Activated T-cell treated with anti-CD3 and anti-CD28 coated beads, Interleukin-2, amount 50 U/mL, for 72 hours (primary cell): ENCODE measurements at regions not wholly inside any gene's neighbourhood (a gene's known extent, or its start where the extent isn't known, plus 50 kb on each side); places are given as distances from the start of the nearest gene placed in this dataset.

Experiments
- ATAC-seq, 2 donors: fragments of 150-1000 bp; cut with Tn5 transposase; replicated peaks in 1 of 2; 2 replicates each; pipeline ENCODE4 v1.10.0; 2021; ENCODE audit warnings: moderate library complexity in 2 of 2, mild to moderate bottlenecking in 1 of 2
- DNase-seq, 2 donors: peaks; one replicate each; pipeline ENCODE4 v3.0.0; 2021 to 2022; ENCODE audit warnings: mixed read lengths in 1 of 2
- H3K27ac Mint-ChIP-seq: one replicate; pipeline ENCODE4 v1.8.0; 2022; ENCODE audit warnings: mild to moderate bottlenecking, moderate library complexity, mixed read lengths
- H3K27me3 Mint-ChIP-seq: one replicate; pipeline ENCODE4 v1.8.0; 2022; ENCODE audit warnings: low read depth, mixed read lengths
- H3K36me3 Mint-ChIP-seq, 2 donors: one replicate each; pipeline ENCODE4 v1.8.0; 2022; ENCODE audit warnings: mixed read lengths in 2 of 2, mild to moderate bottlenecking in 1 of 2; ENCODE audit not compliant: insufficient read depth in 2 of 2
- H3K4me1 Mint-ChIP-seq: one replicate; pipeline ENCODE4 v1.8.0; 2022; ENCODE audit warnings: low read depth, mixed read lengths
- H3K4me3 Mint-ChIP-seq, 2 donors: one replicate each; pipeline ENCODE4 v1.8.0; 2022; ENCODE audit warnings: mild to moderate bottlenecking in 2 of 2, mixed read lengths in 2 of 2, moderate library complexity in 2 of 2
- H3K9me3 Mint-ChIP-seq, 2 donors: one replicate each; pipeline ENCODE4 v1.8.0; 2022; ENCODE audit warnings: mixed read lengths in 2 of 2

GRCh38 chr2:122652670-122653069 lies 897.2 kb downstream of the TSN start:
- H3K4me3 Mint-ChIP-seq: no peak overlapping the region
- ATAC-seq (no peak), DNase-seq (no peak)
- no peaks in the 10 kb centered on the region for H3K4me1 Mint-ChIP-seq
- no peaks in the 10 kb centered on the region for H3K27me3 Mint-ChIP-seq
- peaks cover 0 to 3% of the 10 kb centered on the region in 2 donors for H3K9me3 Mint-ChIP-seq
- H3K36me3 Mint-ChIP-seq: no peaks in the 10 kb centered on the region
- H3K27ac Mint-ChIP-seq: no peak overlapping the region

DNA sequence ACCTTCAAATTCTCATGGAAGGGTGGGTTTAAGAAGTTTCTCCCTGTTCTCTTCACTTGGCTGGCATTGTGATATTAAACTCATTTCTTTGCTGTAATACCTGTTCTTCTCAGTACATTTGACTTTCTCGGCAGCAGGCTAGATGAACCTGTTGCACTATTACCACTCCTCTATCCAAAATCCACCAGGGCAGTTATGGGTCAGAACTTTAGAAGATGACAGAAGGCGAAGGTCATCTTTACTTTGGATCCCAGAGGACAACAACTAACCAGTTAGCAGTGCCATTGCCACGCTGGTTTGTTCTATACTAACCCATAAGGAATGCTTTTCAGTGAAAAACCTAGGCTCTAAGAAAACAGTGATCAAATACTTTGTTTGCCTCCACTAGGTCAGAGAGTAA lies 901.0 kb downstream of the TSN start:
- DNase-seq: no peak
- no peak overlapping the region for H3K4me3 Mint-ChIP-seq
- H3K36me3 Mint-ChIP-seq: no peaks in the 10 kb centered on the region
- no peak overlapping the region for H3K27ac Mint-ChIP-seq
- no peaks in the 10 kb centered on the region for H3K4me1 Mint-ChIP-seq
- no peaks in the 10 kb centered on the region for H3K9me3 Mint-ChIP-seq
- no peaks in the 10 kb centered on the region for H3K27me3 Mint-ChIP-seq
- no peak for ATAC-seq

DNA sequence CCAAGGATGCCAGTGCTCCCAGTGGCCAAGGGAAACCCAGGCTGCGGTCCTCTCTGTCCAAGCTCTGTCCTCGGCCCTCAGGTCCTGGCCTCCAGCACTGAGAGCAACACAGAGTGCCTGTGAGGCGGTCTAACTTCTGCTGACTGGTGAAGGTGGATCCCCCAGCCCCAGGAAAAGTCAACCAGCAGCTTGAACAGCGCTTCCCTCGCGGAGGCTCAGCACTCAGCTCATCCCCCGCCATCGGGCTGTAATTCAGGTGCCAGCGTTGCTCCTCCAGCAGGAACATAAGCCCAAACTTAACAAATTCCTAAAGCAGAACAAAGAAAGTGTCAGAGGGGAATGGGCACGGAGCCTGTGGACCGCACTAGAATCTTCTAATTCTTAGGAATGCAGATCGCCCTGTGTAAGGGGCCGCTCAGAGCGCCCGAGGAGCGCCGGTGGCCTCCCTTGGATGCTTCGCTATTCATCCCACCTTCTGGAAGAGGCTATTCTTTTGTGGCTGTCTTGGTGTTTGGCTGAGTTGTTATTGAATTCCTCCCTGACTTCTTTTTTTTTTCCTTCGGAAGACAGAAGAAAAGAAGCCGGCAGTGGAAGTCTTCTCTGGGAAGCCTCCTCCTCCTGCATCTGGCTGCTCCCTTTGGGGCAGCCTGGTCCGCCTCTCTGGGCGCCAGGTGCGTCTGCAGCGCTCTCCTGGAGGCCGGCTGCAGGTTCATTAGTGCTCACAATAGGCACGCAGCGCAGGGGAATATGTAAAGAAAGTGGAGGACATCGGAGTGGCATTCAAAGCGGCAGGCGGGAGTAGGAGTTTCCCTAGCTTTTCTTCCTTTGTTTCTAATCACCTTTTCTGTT lies 905.6 kb downstream of the TSN start:
- no peaks in the 10 kb centered on the region for H3K27me3 Mint-ChIP-seq

GRCh38 chr2:122663620-122664019 lies 908.2 kb downstream of the TSN start:
- DNase-seq: no peak
- H3K36me3 Mint-ChIP-seq: no peaks in the 10 kb centered on the region
- H3K4me1 Mint-ChIP-seq: no peaks in the 10 kb centered on the region
- ATAC-seq: no peak
- H3K27ac Mint-ChIP-seq: no peak overlapping the region
- no peaks in the 10 kb centered on the region for H3K27me3 Mint-ChIP-seq
- H3K4me3 Mint-ChIP-seq: no peak overlapping the region
- peaks cover 0 to 2% of the 10 kb centered on the region in 2 donors for H3K9me3 Mint-ChIP-seq

More for the DNA sequence above, 905.6 kb downstream of the TSN start:
- ATAC-seq: no peak
- Mint-ChIP-seq H3K4me3 (no peak overlapping the region), H3K27ac (no peak overlapping the region), H3K36me3 (no peaks in the 10 kb centered on the region), H3K9me3 (peaks cover 0 to 2% of the 10 kb centered on the region in 2 donors), H3K4me1 (no peaks in the 10 kb centered on the region)
- DNase-seq: no peak

DNA sequence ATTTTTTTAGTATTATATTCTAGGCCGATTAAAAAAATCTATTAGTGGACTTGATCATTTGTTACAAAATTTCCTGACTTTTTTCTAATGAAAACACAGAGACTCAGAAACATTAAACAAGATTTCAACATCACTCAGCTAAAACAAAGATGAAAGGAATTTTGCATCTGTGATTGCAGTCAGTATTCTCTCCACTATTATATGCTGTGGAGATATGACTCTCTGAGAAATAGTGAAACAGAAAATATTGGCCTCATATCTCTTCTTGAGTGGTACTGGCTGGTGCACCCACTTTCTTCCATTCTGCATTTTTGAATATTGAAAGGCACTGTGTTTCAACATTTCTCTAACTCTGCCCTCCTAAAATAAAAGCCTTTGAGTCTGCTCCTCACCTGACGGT lies 914.2 kb downstream of the TSN start:
- no peak overlapping the region for H3K27ac Mint-ChIP-seq

DNA sequence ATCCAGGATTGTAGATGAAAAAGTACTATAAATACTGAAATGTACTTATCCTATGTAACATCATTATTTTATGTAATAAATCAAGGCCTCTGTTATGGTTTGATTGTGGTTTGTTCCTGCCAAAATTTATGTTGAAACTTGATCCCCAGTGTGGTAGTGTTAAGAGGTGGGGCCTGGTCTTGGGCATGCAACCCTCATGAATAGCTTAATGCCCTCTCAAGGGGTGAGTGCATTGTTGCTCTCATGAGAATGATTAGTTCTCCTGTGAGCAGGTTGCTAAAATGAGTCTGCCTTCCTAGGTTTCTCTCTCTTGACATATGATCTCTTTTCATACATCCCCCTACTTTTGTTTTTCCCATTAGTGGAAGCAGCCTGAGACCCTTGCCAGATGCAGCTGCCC lies 915.4 kb downstream of the TSN start:
- Mint-ChIP-seq H3K27me3 (no peaks in the 10 kb centered on the region), H3K36me3 (no peaks in the 10 kb centered on the region), H3K4me3 (no peak overlapping the region), H3K4me1 (no peaks in the 10 kb centered on the region), H3K27ac (no peak overlapping the region), H3K9me3 (no peaks in the 10 kb centered on the region)
- ATAC-seq (no peak), DNase-seq (no peak)

More for the DNA sequence above, 914.2 kb downstream of the TSN start:
- ATAC-seq (no peak), DNase-seq (no peak)
- Mint-ChIP-seq H3K27me3 (no peaks in the 10 kb centered on the region), H3K9me3 (no peaks in the 10 kb centered on the region), H3K4me3 (no peak overlapping the region), H3K36me3 (no peaks in the 10 kb centered on the region), H3K4me1 (no peaks in the 10 kb centered on the region)

GRCh38 chr2:122680662-122681061 lies 925.2 kb downstream of the TSN start:
- Mint-ChIP-seq H3K27me3 (no peaks in the 10 kb centered on the region), H3K4me1 (no peaks in the 10 kb centered on the region), H3K4me3 (no peak overlapping the region), H3K27ac (no peak overlapping the region), H3K36me3 (peaks cover 0 to 4% of the 10 kb centered on the region in 2 donors), H3K9me3 (peaks cover 7% of the 10 kb centered on the region in 2 donors)
- DNase-seq: no peak
- no peak for ATAC-seq

- Mint-ChIP-seq H3K9me3 (peaks cover 7 to 10% of the 10 kb centered on the region in 2 donors), H3K4me3 (no peak overlapping the region), H3K27ac (no peak overlapping the region), H3K4me1 (no peaks in the 10 kb centered on the region), H3K36me3 (peaks cover 0 to 4% of the 10 kb centered on the region in 2 donors), H3K27me3 (no peaks in the 10 kb centered on the region)
- ATAC-seq: no peak
- DNase-seq: no peak
Observed at GRCh38 chr2:122681626-122682025, 926.2 kb downstream of the TSN start.

DNA sequence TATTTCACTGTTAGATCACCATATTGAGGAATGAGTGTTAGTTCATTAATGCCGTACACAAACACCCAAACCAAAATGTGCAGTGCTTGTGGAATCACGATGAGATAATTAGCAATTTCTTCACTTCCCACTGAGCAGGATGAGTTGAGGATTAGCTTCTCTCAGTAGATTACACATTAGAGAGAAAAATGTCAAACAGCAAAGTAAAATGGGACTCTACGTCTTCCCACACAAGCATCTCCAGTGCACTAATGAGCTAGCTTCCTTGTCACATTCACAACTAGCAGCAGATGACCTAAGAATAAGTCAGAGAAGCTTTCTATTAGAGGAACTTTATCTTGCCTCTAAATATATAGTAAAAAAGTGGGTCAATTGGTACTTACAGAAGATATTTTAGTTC lies 926.9 kb downstream of the TSN start:
- Mint-ChIP-seq H3K27me3 (no peaks in the 10 kb centered on the region), H3K36me3 (peaks cover 0 to 4% of the 10 kb centered on the region in 2 donors), H3K9me3 (peaks cover 5 to 7% of the 10 kb centered on the region in 2 donors), H3K4me3 (no peak overlapping the region), H3K4me1 (no peaks in the 10 kb centered on the region), H3K27ac (no peak overlapping the region)
- no peak for ATAC-seq
- DNase-seq: no peak

DNA sequence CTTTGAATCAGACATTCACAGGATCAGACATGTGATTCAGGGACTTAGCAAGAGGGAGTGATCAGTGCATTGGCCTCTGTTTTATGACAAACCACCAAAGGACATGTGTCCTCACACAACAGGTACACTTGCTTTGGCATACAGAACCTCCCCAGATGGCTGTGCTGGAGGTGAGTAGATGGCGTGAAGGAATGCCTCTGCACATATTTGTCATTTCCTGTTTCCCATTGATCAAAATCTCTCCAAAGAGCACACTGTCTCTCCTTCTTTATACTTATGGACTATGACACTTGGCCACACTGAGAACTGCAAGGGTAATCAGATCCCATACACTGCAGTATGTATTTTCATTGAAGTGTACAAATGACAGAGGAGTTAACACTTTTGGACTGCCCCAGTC lies 927.6 kb downstream of the TSN start:
- ATAC-seq: no peak
- peaks cover 5 to 7% of the 10 kb centered on the region in 2 donors for H3K9me3 Mint-ChIP-seq
- H3K4me3 Mint-ChIP-seq: no peak overlapping the region
- peaks cover 0 to 4% of the 10 kb centered on the region in 2 donors for H3K36me3 Mint-ChIP-seq
- no peak for DNase-seq
- no peaks in the 10 kb centered on the region for H3K27me3 Mint-ChIP-seq
- H3K4me1 Mint-ChIP-seq: no peaks in the 10 kb centered on the region
- no peak overlapping the region for H3K27ac Mint-ChIP-seq

- DNase-seq (no peak), ATAC-seq (no peak)
- H3K9me3 Mint-ChIP-seq: peaks cover 2 to 8% of the 10 kb centered on the region in 2 donors
- no peaks in the 10 kb centered on the region for H3K4me1 Mint-ChIP-seq
- H3K27me3 Mint-ChIP-seq: no peaks in the 10 kb centered on the region
- H3K27ac Mint-ChIP-seq: no peak overlapping the region
- H3K4me3 Mint-ChIP-seq: no peak overlapping the region
- no peaks in the 10 kb centered on the region for H3K36me3 Mint-ChIP-seq
Observed at GRCh38 chr2:122692400-122693083, 937.1 kb downstream of the TSN start.

- Mint-ChIP-seq H3K4me3 (no peak overlapping the region), H3K36me3 (no peaks in the 10 kb centered on the region), H3K9me3 (peaks cover 0 to 3% of the 10 kb centered on the region in 2 donors), H3K27me3 (no peaks in the 10 kb centered on the region), H3K27ac (no peak overlapping the region), H3K4me1 (no peaks in the 10 kb centered on the region)
- no peak for ATAC-seq
- no peak for DNase-seq
Observed at GRCh38 chr2:122697415-122697814, 942.0 kb downstream of the TSN start.

DNA sequence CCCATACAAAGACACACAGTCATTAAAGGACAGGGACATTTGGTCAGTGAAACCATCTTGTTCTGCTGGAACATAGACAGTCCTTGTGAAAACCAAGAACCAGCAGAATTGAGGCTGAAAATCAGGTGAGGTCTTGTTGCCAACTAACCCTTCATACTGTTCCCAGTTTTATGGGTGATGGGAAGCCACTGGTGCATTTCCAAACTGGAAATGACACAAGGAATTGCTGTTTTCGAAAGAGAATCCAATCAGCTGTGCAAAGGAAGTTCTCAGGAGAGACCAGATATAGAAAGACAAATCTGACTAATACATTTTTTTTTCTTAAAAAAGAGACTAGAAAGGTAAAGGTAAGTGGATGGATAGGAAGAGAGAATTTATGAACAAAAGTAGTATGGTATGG lies 948.2 kb downstream of the TSN start:
- Mint-ChIP-seq H3K4me1 (no peaks in the 10 kb centered on the region), H3K36me3 (no peaks in the 10 kb centered on the region), H3K4me3 (no peak overlapping the region), H3K9me3 (peaks cover 9 to 10% of the 10 kb centered on the region in 2 donors), H3K27ac (no peak overlapping the region), H3K27me3 (no peaks in the 10 kb centered on the region)
- ATAC-seq (no peak), DNase-seq (no peak)
